Erythroblast (primary cell): ENCODE measurements at regions not wholly inside any gene's neighbourhood (a gene's known extent, or its start where the extent isn't known, plus 50 kb on each side); places are given as distances from the start of the nearest gene placed in this dataset.

Source experiments
- DNase-seq, 2 experiments: peaks; one replicate each; lab custom pipeline; 2025; lab: John Stamatoyannopoulos, UW
- GATA1 ChIP-seq: IDR thresholded peaks from 2 replicates; pipeline ENCODE4 v1.6.1; 2011; ENCODE audit warnings: low read depth, mild to moderate bottlenecking, control low read depth, low read length, moderate library complexity
- POLR2A ChIP-seq: IDR thresholded peaks from 2 replicates; pipeline ENCODE4 v1.6.1; 2011; ENCODE audit warnings: mild to moderate bottlenecking, low read length

GRCh38 chr2:234679301-234679740 is 182.4 kb upstream of the ARL4C start:
- no peak for DNase-seq
- no peak for TF ChIP-seq POLR2A
- no peak for TF ChIP-seq GATA1

- TF ChIP-seq GATA1 (no peak), POLR2A (no peak)
- no peak for DNase-seq
These were observed 181.8 kb upstream of the ARL4C start for GRCh38 chr2:234678711-234679110.

GRCh38 chr2:234677758-234678538 is 181.1 kb upstream of the ARL4C start:
- TF ChIP-seq GATA1: no peak
- no peak for TF ChIP-seq POLR2A
- DNase-seq: no peak

GRCh38 chr2:234676783-234677450 is 180.0 kb upstream of the ARL4C start:
- DNase-seq: no peak
- TF ChIP-seq GATA1 (no peak), POLR2A (no peak)

- no peak for DNase-seq
These were observed 179.4 kb upstream of the ARL4C start for GRCh38 chr2:234676109-234676782.

GRCh38 chr2:234674781-234675201 is 177.9 kb upstream of the ARL4C start:
- TF ChIP-seq GATA1: no peak
- no peak for TF ChIP-seq POLR2A
- no peak for DNase-seq

More at GRCh38 chr2:234676109-234676782, 179.4 kb upstream of the ARL4C start:
- no peak for TF ChIP-seq GATA1
- no peak for TF ChIP-seq POLR2A

- TF ChIP-seq GATA1: no peak
- no peak for TF ChIP-seq POLR2A
- DNase-seq: no peak
These were observed 177.3 kb upstream of the ARL4C start for GRCh38 chr2:234673961-234674759.

- no peak for DNase-seq
- TF ChIP-seq GATA1 (no peak), POLR2A (no peak)
These were observed 176.6 kb upstream of the ARL4C start for GRCh38 chr2:234673501-234673900.

- TF ChIP-seq POLR2A: no peak
- no peak for TF ChIP-seq GATA1
- DNase-seq: no peak
These were observed 175.7 kb upstream of the ARL4C start for GRCh38 chr2:234672498-234673150.

- TF ChIP-seq POLR2A (no peak), GATA1 (no peak)
These were observed 174.8 kb upstream of the ARL4C start for GRCh38 chr2:234671716-234672115.

GRCh38 chr2:234671231-234671630 is 174.3 kb upstream of the ARL4C start:
- no peak for TF ChIP-seq GATA1
- TF ChIP-seq POLR2A: no peak
- DNase-seq: no peak

More at GRCh38 chr2:234671716-234672115, 174.8 kb upstream of the ARL4C start:
- no peak for DNase-seq

GRCh38 chr2:234670806-234671205 is 173.9 kb upstream of the ARL4C start:
- TF ChIP-seq GATA1 (no peak), POLR2A (no peak)
- DNase-seq: no peak
